ENCODE measurements at regions not wholly inside any gene's neighbourhood (a gene's known extent, or its start where the extent isn't known, plus 50 kb on each side); places are given as distances from the start of the nearest gene placed in this dataset.

DNA sequence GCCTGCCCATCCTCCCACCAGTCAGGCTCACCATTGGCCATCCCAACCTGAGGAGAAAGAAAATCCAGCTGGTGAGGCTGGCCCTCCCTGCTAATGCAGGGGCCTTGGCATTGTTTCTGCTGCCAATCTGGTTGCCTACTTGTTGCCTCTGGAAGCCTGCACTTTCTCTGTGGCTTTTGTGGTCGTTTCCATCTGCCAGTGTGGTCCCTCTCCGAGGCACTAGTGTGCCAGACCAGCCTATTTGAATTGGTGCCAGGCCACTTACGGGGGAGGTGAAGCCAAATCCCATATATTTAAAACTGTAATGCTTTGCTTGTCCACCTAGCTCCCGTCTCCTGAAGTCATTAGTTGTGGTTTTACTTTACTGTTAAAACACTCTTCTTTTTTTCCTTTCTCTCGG is 213.4 kb upstream of the ADAMTSL1 start:
- 34 to 41% methylated on average over 5 of the region's 5 CpGs for WGBS, 2 donors
- DNase-seq (no peak), ATAC-seq (ENCODE audit: low FRiP score) (no peak)
- peaks cover 0 to 4% of the 10 kb centered on the region in 2 donors for H3K4me1 ChIP-seq (ENCODE audit: control insufficient read depth in 1 of 2, insufficient read depth in 2 of 2, low read length in 2 of 2)
- no peaks in the 10 kb centered on the region for H3K27me3 ChIP-seq (ENCODE audit: control insufficient read depth in 1 of 2, insufficient read depth in 2 of 2, low read length in 1 of 2)
- intact Hi-C loops (cut with DNase I) = no loop called here
- H3K27ac ChIP-seq (ENCODE audit: low read depth in 1 of 2, low read length in 2 of 2) = no peak overlapping the region
- no peaks in the 10 kb centered on the region for H3K9me3 ChIP-seq (ENCODE audit: control insufficient read depth, low read length)
- H3K4me3 ChIP-seq (ENCODE audit: low read length in 2 of 2) = no peak overlapping the region
- H3K36me3 ChIP-seq (ENCODE audit: control insufficient read depth in 1 of 2, insufficient read depth in 2 of 2, low read length in 1 of 2) = no peaks in the 10 kb centered on the region

DNA sequence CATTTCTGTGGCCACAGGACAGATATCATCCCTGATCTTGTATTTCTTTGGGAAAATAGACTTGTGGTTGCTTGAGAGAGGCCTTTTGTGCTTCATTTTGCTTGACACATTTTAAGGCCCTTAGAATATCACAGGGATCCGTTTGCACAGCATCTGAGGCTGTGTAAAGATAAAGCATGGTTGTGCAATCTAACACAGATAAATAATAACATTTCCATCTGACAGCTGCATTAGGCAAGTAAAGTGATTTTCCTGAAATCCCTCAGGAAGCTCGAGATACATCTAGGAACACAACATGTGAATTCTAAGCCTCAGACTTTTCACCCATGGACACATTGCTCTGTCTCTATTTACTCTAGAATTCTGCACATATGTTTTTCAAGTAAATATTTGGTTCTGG is 212.8 kb upstream of the ADAMTSL1 start:
- Histone ChIP-seq H3K4me3 (ENCODE audit: low read length in 2 of 2) (no peak overlapping the region), H3K27me3 (ENCODE audit: control insufficient read depth in 1 of 2, insufficient read depth in 2 of 2, low read length in 1 of 2) (no peaks in the 10 kb centered on the region), H3K36me3 (ENCODE audit: control insufficient read depth in 1 of 2, insufficient read depth in 2 of 2, low read length in 1 of 2) (no peaks in the 10 kb centered on the region), H3K4me1 (ENCODE audit: control insufficient read depth in 1 of 2, insufficient read depth in 2 of 2, low read length in 2 of 2) (peaks cover 0 to under 1% of the 10 kb centered on the region in 2 donors), H3K27ac (ENCODE audit: low read depth in 1 of 2, low read length in 2 of 2) (no peak overlapping the region), H3K9me3 (ENCODE audit: control insufficient read depth, low read length) (no peaks in the 10 kb centered on the region)
- ATAC-seq (ENCODE audit: low FRiP score) (no peak), DNase-seq (no peak)
- 46 to 83% methylated on average over 2 of the region's 2 CpGs for WGBS, 2 donors
- intact Hi-C loops (cut with DNase I) = no loop called here

DNA sequence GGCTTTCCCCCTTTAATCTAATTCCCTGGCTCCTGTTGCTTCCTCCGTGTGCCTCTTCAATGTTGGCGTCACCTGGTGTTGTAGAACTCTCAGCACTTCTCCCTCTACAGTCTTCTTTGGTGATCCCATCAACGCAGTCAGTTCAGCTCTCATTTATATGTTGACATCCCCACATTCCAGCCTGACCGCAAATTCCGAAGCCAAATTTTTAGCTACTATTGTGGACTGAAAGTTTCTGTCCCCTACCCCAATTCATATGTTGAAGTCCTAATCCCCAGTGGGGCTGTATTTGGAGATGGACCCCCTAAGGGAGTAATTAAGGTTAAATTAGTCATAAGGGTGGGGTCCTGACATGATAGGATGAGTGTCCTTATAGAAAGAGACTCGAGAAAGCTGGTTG is 210.6 kb upstream of the ADAMTSL1 start:
- Histone ChIP-seq H3K4me3 (ENCODE audit: low read length in 2 of 2) (no peak overlapping the region), H3K4me1 (ENCODE audit: control insufficient read depth in 1 of 2, insufficient read depth in 2 of 2, low read length in 2 of 2) (peaks cover 0 to 2% of the 10 kb centered on the region in 2 donors), H3K9me3 (ENCODE audit: control insufficient read depth, low read length) (no peaks in the 10 kb centered on the region), H3K27me3 (ENCODE audit: control insufficient read depth in 1 of 2, insufficient read depth in 2 of 2, low read length in 1 of 2) (no peaks in the 10 kb centered on the region), H3K36me3 (ENCODE audit: control insufficient read depth in 1 of 2, insufficient read depth in 2 of 2, low read length in 1 of 2) (no peaks in the 10 kb centered on the region), H3K27ac (ENCODE audit: low read depth in 1 of 2, low read length in 2 of 2) (no peak overlapping the region)
- DNase-seq (no peak), ATAC-seq (ENCODE audit: low FRiP score) (no peak)
- WGBS, 2 donors = 92 to 93% methylated on average over 6 of the region's 6 CpGs
- intact Hi-C loops (cut with DNase I) = no loop called here

DNA sequence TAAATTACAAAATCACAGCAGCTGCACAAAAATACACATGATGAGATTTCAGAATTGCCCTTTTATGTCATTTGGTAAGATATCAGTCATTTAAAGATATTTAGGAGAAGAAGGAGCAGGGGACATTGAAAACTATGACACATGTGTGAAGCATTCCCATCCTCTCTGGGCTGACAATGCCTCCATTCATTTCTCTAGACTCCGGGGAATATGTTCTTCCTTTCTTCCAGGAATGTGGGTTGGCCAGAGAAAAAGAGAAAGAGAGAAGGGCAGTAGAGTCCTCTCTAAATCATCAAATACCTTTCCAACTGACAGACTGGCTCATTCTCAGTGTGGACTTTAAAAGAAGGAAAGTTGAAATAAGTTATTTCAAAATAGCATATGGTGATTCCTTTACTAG is 205.6 kb upstream of the ADAMTSL1 start:
- intact Hi-C loops (cut with DNase I) = no loop called here
- ATAC-seq (ENCODE audit: low FRiP score) = no peak
- H3K9me3 ChIP-seq (ENCODE audit: control insufficient read depth, low read length) = no peaks in the 10 kb centered on the region
- WGBS, 2 donors = 0 to 59% methylated on average over 1 of the region's 1 CpG
- H3K36me3 ChIP-seq (ENCODE audit: control insufficient read depth in 1 of 2, insufficient read depth in 2 of 2, low read length in 1 of 2) = no peaks in the 10 kb centered on the region
- H3K27ac ChIP-seq (ENCODE audit: low read depth in 1 of 2, low read length in 2 of 2) = no peak overlapping the region
- H3K4me3 ChIP-seq (ENCODE audit: low read length in 2 of 2) = no peak overlapping the region
- H3K27me3 ChIP-seq (ENCODE audit: control insufficient read depth in 1 of 2, insufficient read depth in 2 of 2, low read length in 1 of 2) = no peaks in the 10 kb centered on the region
- DNase-seq = no peak
- H3K4me1 ChIP-seq (ENCODE audit: control insufficient read depth in 1 of 2, insufficient read depth in 2 of 2, low read length in 2 of 2) = peaks cover 0 to 2% of the 10 kb centered on the region in 2 donors

DNA sequence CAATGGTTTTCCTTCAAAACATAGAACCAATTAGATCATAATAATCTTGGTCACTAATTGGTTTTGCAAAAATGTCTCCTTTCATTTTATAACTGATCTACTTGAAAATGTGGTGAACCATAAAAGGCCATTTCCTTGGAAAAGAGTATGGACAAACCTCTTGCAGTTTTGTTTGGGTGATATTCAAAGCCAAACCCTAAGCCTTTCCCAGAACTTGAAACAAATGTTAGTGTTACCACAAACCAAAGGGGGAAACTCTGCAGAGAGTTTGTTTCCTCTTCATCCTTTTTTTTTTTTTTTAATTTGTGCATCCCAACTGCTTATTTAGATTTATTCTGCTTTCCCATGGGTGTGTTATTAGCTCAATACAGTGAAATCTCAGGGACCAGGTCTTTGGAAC is 204.4 kb upstream of the ADAMTSL1 start:
- no peak overlapping the region for H3K4me3 ChIP-seq (ENCODE audit: low read length in 2 of 2)
- no peak for ATAC-seq (ENCODE audit: low FRiP score)
- no peak overlapping the region for H3K27ac ChIP-seq (ENCODE audit: low read depth in 1 of 2, low read length in 2 of 2)
- H3K36me3 ChIP-seq (ENCODE audit: control insufficient read depth in 1 of 2, insufficient read depth in 2 of 2, low read length in 1 of 2) = no peaks in the 10 kb centered on the region
- DNase-seq = no peak
- H3K27me3 ChIP-seq (ENCODE audit: control insufficient read depth in 1 of 2, insufficient read depth in 2 of 2, low read length in 1 of 2) = no peaks in the 10 kb centered on the region
- no peaks in the 10 kb centered on the region for H3K9me3 ChIP-seq (ENCODE audit: control insufficient read depth, low read length)
- intact Hi-C loops (cut with DNase I) = no loop called here
- peaks cover 0 to 2% of the 10 kb centered on the region in 2 donors for H3K4me1 ChIP-seq (ENCODE audit: control insufficient read depth in 1 of 2, insufficient read depth in 2 of 2, low read length in 2 of 2)

DNA sequence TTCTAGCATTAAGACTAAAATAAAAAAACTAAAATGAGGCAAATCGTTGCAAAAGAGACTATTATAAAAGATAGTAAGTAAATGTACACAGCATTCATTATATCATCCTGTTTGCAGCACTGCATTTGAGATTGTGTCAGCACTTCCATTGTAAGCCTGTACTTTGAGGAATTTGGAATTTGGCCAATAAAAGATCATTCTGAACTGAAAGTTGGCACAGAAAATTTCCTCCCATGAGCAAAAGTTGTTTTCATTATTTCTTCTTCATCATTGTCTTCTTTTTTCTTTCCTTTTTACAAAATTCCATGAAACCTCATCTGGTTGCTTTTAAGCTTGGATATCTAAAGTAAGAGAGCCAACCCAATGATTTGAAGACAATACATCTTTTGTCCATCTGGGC is 199.3 kb upstream of the ADAMTSL1 start:
- H3K36me3 ChIP-seq (ENCODE audit: control insufficient read depth in 1 of 2, insufficient read depth in 2 of 2, low read length in 1 of 2) = no peaks in the 10 kb centered on the region
- no peak for DNase-seq
- H3K4me3 ChIP-seq (ENCODE audit: low read length in 2 of 2) = no peak overlapping the region
- H3K27ac ChIP-seq (ENCODE audit: low read depth in 1 of 2, low read length in 2 of 2) = no peak overlapping the region
- intact Hi-C loops (cut with DNase I) = no loop called here
- H3K27me3 ChIP-seq (ENCODE audit: control insufficient read depth in 1 of 2, insufficient read depth in 2 of 2, low read length in 1 of 2) = no peaks in the 10 kb centered on the region
- 15 to 24% methylated on average over 1 of the region's 1 CpG for WGBS, 2 donors
- H3K9me3 ChIP-seq (ENCODE audit: control insufficient read depth, low read length) = no peaks in the 10 kb centered on the region
- no peak for ATAC-seq (ENCODE audit: low FRiP score)
- H3K4me1 ChIP-seq (ENCODE audit: control insufficient read depth in 1 of 2, insufficient read depth in 2 of 2, low read length in 2 of 2) = no peaks in the 10 kb centered on the region

DNA sequence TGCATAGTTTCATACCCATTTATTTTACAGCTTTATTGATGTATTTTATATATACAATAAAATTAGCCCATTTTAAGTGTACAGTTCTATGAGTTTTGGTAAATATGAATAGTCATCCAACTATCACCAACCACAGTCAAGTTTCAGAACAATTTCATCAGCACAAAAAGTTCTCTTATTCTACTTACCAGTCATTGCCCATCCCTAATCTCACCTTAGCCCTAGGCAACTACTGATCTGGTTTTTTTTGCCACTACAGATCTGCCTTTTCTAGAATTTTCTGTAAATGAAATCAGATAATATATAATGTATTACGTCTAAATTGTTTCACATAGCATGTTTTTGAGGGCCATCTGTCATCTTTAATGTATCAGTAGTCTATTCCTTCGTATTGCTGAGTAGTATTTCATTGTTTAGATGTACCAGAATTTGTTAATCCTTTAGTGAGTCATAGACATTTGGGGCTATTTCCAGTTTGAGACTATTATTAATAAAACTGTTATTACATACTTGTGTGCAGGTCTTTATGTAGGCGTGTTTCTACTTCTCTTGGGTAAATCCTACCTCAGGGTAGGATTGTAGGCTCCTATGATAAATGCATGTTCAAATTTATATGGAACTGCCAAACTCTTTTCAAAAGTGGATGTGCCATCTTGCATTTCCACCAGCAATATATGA is 198.5 kb upstream of the ADAMTSL1 start:
- Histone ChIP-seq H3K27me3 (ENCODE audit: control insufficient read depth in 1 of 2, insufficient read depth in 2 of 2, low read length in 1 of 2) (no peaks in the 10 kb centered on the region), H3K27ac (ENCODE audit: low read depth in 1 of 2, low read length in 2 of 2) (no peak overlapping the region), H3K36me3 (ENCODE audit: control insufficient read depth in 1 of 2, insufficient read depth in 2 of 2, low read length in 1 of 2) (no peaks in the 10 kb centered on the region), H3K4me3 (ENCODE audit: low read length in 2 of 2) (no peak overlapping the region), H3K9me3 (ENCODE audit: control insufficient read depth, low read length) (no peaks in the 10 kb centered on the region), H3K4me1 (ENCODE audit: control insufficient read depth in 1 of 2, insufficient read depth in 2 of 2, low read length in 2 of 2) (no peaks in the 10 kb centered on the region)
- intact Hi-C loops (cut with DNase I) = no loop called here
- ATAC-seq (ENCODE audit: low FRiP score) (no peak), DNase-seq (no peak)
- WGBS, 2 donors = 89 to 91% methylated on average over 3 of the region's 3 CpGs

DNA sequence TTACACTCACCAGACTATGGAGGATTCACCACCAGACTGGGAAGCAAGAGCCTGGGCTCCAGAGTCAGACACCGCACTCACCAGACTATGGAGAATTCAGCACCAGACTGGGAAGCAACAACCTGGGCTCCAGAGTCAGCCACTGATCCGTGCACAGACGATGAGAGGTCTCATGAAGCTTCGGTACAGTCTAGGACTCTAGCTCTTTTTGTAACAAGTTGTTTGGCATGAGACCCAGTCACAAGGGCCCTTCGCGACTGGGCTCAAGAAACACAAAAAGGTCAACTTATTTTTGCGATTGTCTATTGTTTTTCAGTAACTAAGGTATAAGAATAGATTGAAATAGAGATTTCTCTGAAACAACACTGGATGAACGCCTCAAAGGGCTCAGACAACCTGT is 192.7 kb upstream of the ADAMTSL1 start:
- WGBS, 2 donors = 96% methylated on average over 8 of the region's 8 CpGs
- DNase-seq = no peak
- no peak overlapping the region for H3K4me3 ChIP-seq (ENCODE audit: low read length in 2 of 2)
- no peak for ATAC-seq (ENCODE audit: low FRiP score)
- no peaks in the 10 kb centered on the region for H3K4me1 ChIP-seq (ENCODE audit: control insufficient read depth in 1 of 2, insufficient read depth in 2 of 2, low read length in 2 of 2)
- intact Hi-C loops (cut with DNase I) = no loop called here
- no peaks in the 10 kb centered on the region for H3K27me3 ChIP-seq (ENCODE audit: control insufficient read depth in 1 of 2, insufficient read depth in 2 of 2, low read length in 1 of 2)
- H3K9me3 ChIP-seq (ENCODE audit: control insufficient read depth, low read length) = no peaks in the 10 kb centered on the region
- no peak overlapping the region for H3K27ac ChIP-seq (ENCODE audit: low read depth in 1 of 2, low read length in 2 of 2)
- no peaks in the 10 kb centered on the region for H3K36me3 ChIP-seq (ENCODE audit: control insufficient read depth in 1 of 2, insufficient read depth in 2 of 2, low read length in 1 of 2)

DNA sequence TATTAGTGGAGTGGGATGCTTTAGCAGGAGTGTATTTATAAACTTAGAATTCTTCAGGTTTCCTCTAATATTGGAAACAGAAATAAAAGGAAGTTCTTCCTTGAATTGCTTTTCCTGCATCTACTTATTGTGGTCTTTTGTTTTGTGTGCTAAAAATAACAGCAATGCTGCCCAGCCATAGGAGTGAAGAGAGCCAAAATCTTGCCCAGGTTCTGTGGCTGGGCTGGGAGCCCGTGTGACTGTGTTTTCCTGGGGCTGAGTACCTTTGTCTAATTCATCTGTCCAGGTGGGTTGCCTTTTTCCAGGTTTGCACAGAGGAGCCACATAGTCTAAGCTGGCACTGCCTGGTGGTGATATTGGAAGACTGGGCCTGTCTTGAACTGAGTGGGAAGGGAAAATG is 179.7 kb upstream of the ADAMTSL1 start:
- no peak for DNase-seq
- 12 to 14% methylated on average over 1 of the region's 1 CpG for WGBS, 2 donors

More for the DNA sequence above, 179.7 kb upstream of the ADAMTSL1 start:
- no peak for ATAC-seq (ENCODE audit: low FRiP score)
- peaks cover 2 to 6% of the 10 kb centered on the region in 2 donors for H3K4me1 ChIP-seq (ENCODE audit: control insufficient read depth in 1 of 2, insufficient read depth in 2 of 2, low read length in 2 of 2)
- H3K4me3 ChIP-seq (ENCODE audit: low read length in 2 of 2) = no peak overlapping the region
- intact Hi-C loops (cut with DNase I) = no loop called here
- H3K9me3 ChIP-seq (ENCODE audit: control insufficient read depth, low read length) = no peaks in the 10 kb centered on the region
- no peak overlapping the region for H3K27ac ChIP-seq (ENCODE audit: low read depth in 1 of 2, low read length in 2 of 2)
- H3K36me3 ChIP-seq (ENCODE audit: control insufficient read depth in 1 of 2, insufficient read depth in 2 of 2, low read length in 1 of 2) = peaks cover 0 to 2% of the 10 kb centered on the region in 2 donors
- H3K27me3 ChIP-seq (ENCODE audit: control insufficient read depth in 1 of 2, insufficient read depth in 2 of 2, low read length in 1 of 2) = no peaks in the 10 kb centered on the region
